ENCODE measurements at regions not wholly inside any gene's neighbourhood (a gene's known extent, or its start where the extent isn't known, plus 50 kb on each side); places are given as distances from the start of the nearest gene placed in this dataset.

GRCh38 chr6:8562125-8562524 is 126.8 kb upstream of the SLC35B3 start:
- Histone ChIP-seq H3K4me2 (ENCODE audit: insufficient read depth, insufficient read length, low read length) (no peak overlapping the region), H3K79me1 (ENCODE audit: insufficient read depth, low read depth, low read length, poor library complexity, severe bottlenecking) (no peaks in the 10 kb centered on the region), H3T11ph (ENCODE audit: low read length) (no peak overlapping the region), H2AK5ac (ENCODE audit: insufficient read length, low read length) (no peak overlapping the region), H2BK20ac (ENCODE audit: low read depth, low read length, poor library complexity, severe bottlenecking) (no peak overlapping the region), H2BK120ac (ENCODE audit: low read depth, low read length, poor library complexity, severe bottlenecking) (no peak overlapping the region), H3K4ac (ENCODE audit: low read depth, low read length) (no peak overlapping the region), H3K9ac (ENCODE audit: extremely low read depth, insufficient read length, low read length) (no peak overlapping the region), H3K27me3 (ENCODE audit: insufficient read depth, low read length) (no peaks in the 10 kb centered on the region), H3K23ac (ENCODE audit: insufficient read length, low read depth, low read length) (no peak overlapping the region), H2BK12ac (ENCODE audit: insufficient read length, low read depth, low read length) (no peak overlapping the region), H3K27ac (ENCODE audit: insufficient read length, low read depth, low read length) (no peak overlapping the region), H3K4me1 (ENCODE audit: insufficient read depth, low read length) (no peaks in the 10 kb centered on the region; the same call in 1 of the 2 replicates), H4K20me1 (ENCODE audit: control insufficient read depth, insufficient read depth, insufficient read length) (no peaks in the 10 kb centered on the region), H3K9me3 (ENCODE audit: control insufficient read depth, low read depth, low read length) (no peaks in the 10 kb centered on the region), H3K56ac (ENCODE audit: insufficient read length, low read depth, low read length) (no peak overlapping the region), H3K23me2 (ENCODE audit: insufficient read length, low read depth, low read length, poor library complexity, severe bottlenecking) (no peaks in the 10 kb centered on the region), H2AFZ (ENCODE audit: low read length) (no peak overlapping the region), H3K79me2 (ENCODE audit: insufficient read depth, low read length) (no peaks in the 10 kb centered on the region), H2BK15ac (ENCODE audit: low read depth, low read length) (no peak overlapping the region), H4K91ac (ENCODE audit: insufficient read length, low read depth, low read length) (no peak overlapping the region), H2BK5ac (ENCODE audit: insufficient read length, low read length) (no peak overlapping the region), H3K14ac (ENCODE audit: insufficient read depth, low read length) (no peak overlapping the region), H3K18ac (ENCODE audit: insufficient read length, low read depth, low read length) (no peak overlapping the region), H4K5ac (ENCODE audit: insufficient read length, low read depth, low read length) (no peak overlapping the region), H4K8ac (replicated peaks; ENCODE audit: insufficient read length, low read depth, low read length) (no peak overlapping the region)
- TF ChIP-seq, protein P1, sequence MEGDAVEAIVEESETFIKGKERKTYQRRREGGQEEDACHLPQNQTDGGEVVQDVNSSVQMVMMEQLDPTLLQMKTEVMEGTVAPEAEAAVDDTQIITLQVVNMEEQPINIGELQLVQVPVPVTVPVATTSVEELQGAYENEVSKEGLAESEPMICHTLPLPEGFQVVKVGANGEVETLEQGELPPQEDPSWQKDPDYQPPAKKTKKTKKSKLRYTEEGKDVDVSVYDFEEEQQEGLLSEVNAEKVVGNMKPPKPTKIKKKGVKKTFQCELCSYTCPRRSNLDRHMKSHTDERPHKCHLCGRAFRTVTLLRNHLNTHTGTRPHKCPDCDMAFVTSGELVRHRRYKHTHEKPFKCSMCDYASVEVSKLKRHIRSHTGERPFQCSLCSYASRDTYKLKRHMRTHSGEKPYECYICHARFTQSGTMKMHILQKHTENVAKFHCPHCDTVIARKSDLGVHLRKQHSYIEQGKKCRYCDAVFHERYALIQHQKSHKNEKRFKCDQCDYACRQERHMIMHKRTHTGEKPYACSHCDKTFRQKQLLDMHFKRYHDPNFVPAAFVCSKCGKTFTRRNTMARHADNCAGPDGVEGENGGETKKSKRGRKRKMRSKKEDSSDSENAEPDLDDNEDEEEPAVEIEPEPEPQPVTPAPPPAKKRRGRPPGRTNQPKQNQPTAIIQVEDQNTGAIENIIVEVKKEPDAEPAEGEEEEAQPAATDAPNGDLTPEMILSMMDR (conservative IDR thresholded peaks at IDR 0.05) = no peak
- 0 out of 4 replicates have a peak, but pooled peaks cover 0 to 3% of the 10 kb centered on the region in 2 experiments for H3K4me1 Mint-ChIP-seq
- H3K27ac Mint-ChIP-seq = no peak overlapping the region
- WGBS (ENCODE audit: extremely low coverage, insufficient read length, low lambda C conversion rate) = no CpG with 5 or more reads among the region's 3 CpGs
- no peaks in the 10 kb centered on the region for H3K36me3 Mint-ChIP-seq (ENCODE audit: insufficient read depth in 1 of 3, low read depth in 3 of 3)
- no peak for DNase-seq
- no peaks in the 10 kb centered on the region for H3K27me3 Mint-ChIP-seq (ENCODE audit: low read depth)
- H3K9me3 Mint-ChIP-seq = no peaks in the 10 kb centered on the region
- H3K4me3 Mint-ChIP-seq = no peak overlapping the region

Measured in H9 (cell line).